T-cell (primary cell): ENCODE measurements at regions not wholly inside any gene's neighbourhood (a gene's known extent, or its start where the extent isn't known, plus 50 kb on each side); places are given as distances from the start of the nearest gene placed in this dataset.

Experiments used
- ATAC-seq, 4 experiments: fragments of 200-7000 bp in 3 of 4; fragments of 150-1000 bp in 1 of 4; cut with Tn5 transposase; replicated peaks in 1 of 4; 1 replicate in 3 of 4; 2 replicates in 1 of 4; pipeline ENCODE4 v1.10.0; 2021; ENCODE audit warnings: moderate library complexity in 3 of 4, mild to moderate bottlenecking in 2 of 4, moderate number of reproducible peaks in 1 of 4
- CTCF ChIA-PET, 2 donors: fragments of 300-600 bp; sonication (Branson Sonifier 250); formaldehyde crosslinking; loops; one replicate each; lab custom pipeline; 2022; ENCODE audit warnings: antibody characterized with exemption in 2 of 2; lab: Charles Lee
- POLR2A ChIA-PET, 2 donors: fragments of 300-600 bp; sonication (Branson Sonifier 250); formaldehyde crosslinking; loops; one replicate each; lab custom pipeline; 2022; ENCODE audit warnings: antibody characterized with exemption in 2 of 2; lab: Charles Lee
- DNase-seq, 35 experiments: peaks; one replicate each; pipeline versions ENCODE4 v3.0.0 to v3.0.0-alpha.2; 2013 to 2023
- H3K27ac ChIP-seq: one replicate; pipeline ENCODE4 v1.5.1; 2013; ENCODE audit warnings: low read length
- H3K27me3 ChIP-seq, 2 experiments: replicated peaks in 1 of 2; 1 replicate in 1 of 2; 2 replicates in 1 of 2; pipeline versions ENCODE4 v1.6.1 to v1.7.0; 2013; ENCODE audit warnings: low read length in 1 of 2, mixed read lengths in 1 of 2; ENCODE audit not compliant: control insufficient read depth in 2 of 2, insufficient read depth in 2 of 2; ENCODE audit errors: extremely low read depth in 1 of 2
- H3K36me3 ChIP-seq, 2 donors: 1 replicate in 1 of 2; 2 replicates in 1 of 2; pipeline versions ENCODE4 v1.6.1 to v1.7.0; 2013; ENCODE audit warnings: low read length in 1 of 2; ENCODE audit not compliant: control insufficient read depth in 2 of 2, insufficient read depth in 1 of 2; ENCODE audit errors: extremely low read depth in 1 of 2
- H3K4me1 ChIP-seq, 2 experiments: 1 replicate in 1 of 2; 2 replicates in 1 of 2; pipeline versions ENCODE4 v1.6.1 to v1.7.0; 2013; ENCODE audit warnings: low read length in 2 of 2, mixed read lengths in 1 of 2; ENCODE audit not compliant: insufficient read depth in 2 of 2, control insufficient read depth in 1 of 2; ENCODE audit errors: extremely low read depth in 1 of 2
- H3K4me3 ChIP-seq, 2 donors: 1 replicate in 1 of 2; 2 replicates in 1 of 2; pipeline versions ENCODE4 v1.5.1 to v1.7.0; 2013; ENCODE audit warnings: mild to moderate bottlenecking in 2 of 2, low read length in 1 of 2, moderate library complexity in 1 of 2; ENCODE audit not compliant: control insufficient read depth in 1 of 2; ENCODE audit errors: extremely low read depth in 1 of 2
- H3K9me3 ChIP-seq: 2 replicates; pipeline ENCODE4 v1.7.0; 2013
- H3K27ac Mint-ChIP-seq, 2 donors: one replicate each; pipeline ENCODE4 v1.8.0; 2020 to 2021; ENCODE audit warnings: mild to moderate bottlenecking in 2 of 2, mixed read lengths in 2 of 2
- H3K27me3 Mint-ChIP-seq, 2 donors: one replicate each; pipeline ENCODE4 v1.8.0; 2021 to 2022; ENCODE audit warnings: mixed read lengths in 2 of 2
- H3K36me3 Mint-ChIP-seq: one replicate; pipeline ENCODE4 v1.8.0; 2021; ENCODE audit warnings: mixed read lengths
- H3K4me1 Mint-ChIP-seq, 3 donors: one replicate each; pipeline ENCODE4 v1.8.0; 2020 to 2022; ENCODE audit warnings: mixed read lengths in 3 of 3, mild to moderate bottlenecking in 1 of 3
- H3K4me3 Mint-ChIP-seq, 3 donors: one replicate each; pipeline ENCODE4 v1.8.0; 2020 to 2022; ENCODE audit warnings: mild to moderate bottlenecking in 3 of 3, mixed read lengths in 3 of 3, moderate library complexity in 3 of 3
- H3K9me3 Mint-ChIP-seq, 3 donors: one replicate each; pipeline ENCODE4 v1.8.0; 2020 to 2022; ENCODE audit warnings: mixed read lengths in 3 of 3
- WGBS: methylation state at CpG from one replicate; pipeline ENCODE4 v1.1.5; 2013; ENCODE audit warnings: missing lambda C conversion rate; ENCODE audit not compliant: insufficient coverage; 5-methylcytosine and 5-hydroxymethylcytosine counted together

- no peaks in the 10 kb centered on the region for H3K9me3 ChIP-seq
- H3K27me3 ChIP-seq: no peaks in the 10 kb centered on the region
- WGBS: 83% methylated on average over 1 of the region's 1 CpG
- DNase-seq: no peak
- H3K27me3 Mint-ChIP-seq: peaks cover 3 to 15% of the 10 kb centered on the region in 2 donors
- H3K9me3 Mint-ChIP-seq: peaks cover 0 to 3% (median 0%) of the 10 kb centered on the region in 3 donors
- ChIA-PET CTCF (interaction anchor here in 1 of 2 donors (0.7 kb wide), 1 partner anchor 10 kb away, joined by 12 read pairs; no protein-coding TSS in a partner anchor), POLR2A (interaction anchor here in 1 of 2 donors (0.6 kb wide), 1 partner anchor 67 kb away, joined by 5 read pairs; no protein-coding TSS in a partner anchor)
- no peak overlapping the region for H3K27ac Mint-ChIP-seq
- H3K4me3 Mint-ChIP-seq: no peak overlapping the region
- peaks cover 3% of the 10 kb centered on the region for H3K36me3 Mint-ChIP-seq
- ATAC-seq: no peak
- no peaks in the 10 kb centered on the region for H3K36me3 ChIP-seq
- H3K4me3 ChIP-seq: no peak overlapping the region
- H3K4me1 ChIP-seq: no peaks in the 10 kb centered on the region
- no peaks in the 10 kb centered on the region for H3K4me1 Mint-ChIP-seq
- no peak overlapping the region for H3K27ac ChIP-seq
These were observed 130.7 kb upstream of the ARID2 start for GRCh38 chr12:45598761-45599160.

DNA sequence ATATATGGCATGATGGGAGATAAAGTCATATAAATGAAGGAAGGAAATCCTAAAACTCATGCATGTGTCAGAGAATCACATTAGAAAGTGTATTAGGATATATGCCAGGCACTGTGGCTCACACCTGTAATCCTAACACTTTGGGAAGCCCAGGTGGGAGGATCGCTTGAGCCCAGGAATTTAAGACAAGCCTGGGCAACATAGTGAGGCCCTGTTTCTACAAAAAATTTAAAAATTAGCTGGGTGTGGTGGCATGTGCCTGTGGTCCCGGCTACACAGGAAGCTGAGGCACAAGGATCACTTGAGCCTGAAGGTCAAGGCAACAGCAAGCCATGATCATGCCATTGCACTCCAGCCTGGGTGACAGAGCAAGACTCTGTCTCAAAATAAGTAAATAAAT, 130.3 kb upstream of the ARID2 start:
- no peak overlapping the region for H3K4me3 ChIP-seq
- no peak for DNase-seq
- Mint-ChIP-seq H3K27ac (no peak overlapping the region), H3K4me3 (no peak overlapping the region), H3K4me1 (no peaks in the 10 kb centered on the region), H3K27me3 (peaks cover 3 to 15% of the 10 kb centered on the region in 2 donors), H3K9me3 (peaks cover 0 to 3% (median 0%) of the 10 kb centered on the region in 3 donors), H3K36me3 (peaks cover 3% of the 10 kb centered on the region)
- no peaks in the 10 kb centered on the region for H3K4me1 ChIP-seq
- no peak for ATAC-seq
- H3K9me3 ChIP-seq: no peaks in the 10 kb centered on the region
- POLR2A ChIA-PET: interaction anchor here in 1 of 2 donors (0.6 kb wide), 1 partner anchor 66 kb away, joined by 5 read pairs; no protein-coding TSS in a partner anchor
- H3K27me3 ChIP-seq: no peaks in the 10 kb centered on the region
- WGBS: 57% methylated on average over 1 of the region's 2 CpGs
- CTCF ChIA-PET: interaction anchor here in 1 of 2 donors (0.7 kb wide), 1 partner anchor 9 kb away, joined by 12 read pairs; no protein-coding TSS in a partner anchor
- no peaks in the 10 kb centered on the region for H3K36me3 ChIP-seq
- H3K27ac ChIP-seq: no peak overlapping the region

DNA sequence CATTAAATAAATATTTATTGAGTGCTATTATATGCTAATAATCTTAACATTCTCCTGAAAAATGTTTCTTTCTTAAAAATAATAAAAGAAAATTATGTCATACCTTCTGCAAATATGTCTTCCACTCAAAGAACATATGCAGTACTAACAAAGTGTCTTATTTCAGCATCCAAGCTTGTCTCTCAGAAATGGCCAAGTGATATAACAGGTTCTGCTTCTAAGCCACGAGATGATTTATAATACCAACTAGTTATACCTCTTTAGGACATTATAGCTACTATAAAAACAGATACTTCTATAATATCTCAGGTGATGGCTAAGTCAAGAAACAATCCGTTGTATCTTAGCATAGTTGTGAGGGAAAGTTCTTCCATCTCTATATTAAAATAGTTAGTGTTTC, 128.1 kb upstream of the ARID2 start:
- H3K9me3 ChIP-seq: no peaks in the 10 kb centered on the region
- WGBS: no CpG with 5 or more reads among the region's 2 CpGs
- Mint-ChIP-seq H3K27me3 (peaks cover 7 to 16% of the 10 kb centered on the region in 2 donors), H3K4me3 (no peak overlapping the region), H3K27ac (no peak overlapping the region), H3K9me3 (peaks cover 5 to 14% (median 8%) of the 10 kb centered on the region in 3 donors), H3K4me1 (no peaks in the 10 kb centered on the region), H3K36me3 (peaks cover 5% of the 10 kb centered on the region)
- no peaks in the 10 kb centered on the region for H3K36me3 ChIP-seq
- no peaks in the 10 kb centered on the region for H3K4me1 ChIP-seq
- no peak overlapping the region for H3K4me3 ChIP-seq
- no peaks in the 10 kb centered on the region for H3K27me3 ChIP-seq
- H3K27ac ChIP-seq: no peak overlapping the region
- ChIA-PET POLR2A (no interaction called here), CTCF (no interaction called here)
- ATAC-seq: no peak
- no peak for DNase-seq

GRCh38 chr12:45601888-45602287, 127.6 kb upstream of the ARID2 start:
- Mint-ChIP-seq H3K4me3 (no peak overlapping the region), H3K27ac (no peak overlapping the region), H3K27me3 (peaks cover 7 to 11% of the 10 kb centered on the region in 2 donors), H3K4me1 (no peaks in the 10 kb centered on the region), H3K9me3 (peaks cover 5 to 14% (median 8%) of the 10 kb centered on the region in 3 donors), H3K36me3 (peaks cover 5% of the 10 kb centered on the region)
- no peak for DNase-seq
- Histone ChIP-seq H3K4me1 (no peaks in the 10 kb centered on the region), H3K27ac (no peak overlapping the region), H3K9me3 (no peaks in the 10 kb centered on the region), H3K4me3 (no peak overlapping the region), H3K36me3 (no peaks in the 10 kb centered on the region), H3K27me3 (no peaks in the 10 kb centered on the region)
- ChIA-PET POLR2A (no interaction called here), CTCF (no interaction called here)
- WGBS: no CpG with 5 or more reads among the region's 4 CpGs
- no peak for ATAC-seq

DNA sequence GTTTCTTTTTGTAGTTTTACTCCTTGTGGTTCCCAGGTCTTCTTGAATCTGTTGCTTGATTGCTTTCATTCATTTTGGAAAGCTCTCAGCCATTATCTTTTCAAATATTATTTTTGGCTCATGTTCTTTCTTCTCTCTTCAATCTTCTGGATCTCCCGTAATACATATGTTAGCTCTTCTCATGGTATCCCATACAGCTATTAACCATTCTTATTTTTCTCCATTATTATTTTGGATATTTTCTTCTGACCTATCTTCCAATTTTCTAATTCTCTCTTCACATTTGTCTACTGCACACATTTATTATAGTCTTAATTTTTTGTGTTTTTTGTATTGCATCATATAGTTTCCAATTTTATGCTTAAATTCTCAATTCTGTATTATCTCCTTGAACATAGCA, 123.9 kb upstream of the ARID2 start:
- H3K9me3 ChIP-seq: no peaks in the 10 kb centered on the region
- H3K4me1 Mint-ChIP-seq: no peaks in the 10 kb centered on the region
- no peak overlapping the region for H3K27ac Mint-ChIP-seq
- no peak overlapping the region for H3K4me3 ChIP-seq
- H3K36me3 Mint-ChIP-seq: peaks cover 5% of the 10 kb centered on the region
- no peaks in the 10 kb centered on the region for H3K4me1 ChIP-seq
- no CpG with 5 or more reads among the region's 1 CpG for WGBS
- H3K27ac ChIP-seq: no peak overlapping the region
- CTCF ChIA-PET: no interaction called here
- H3K9me3 Mint-ChIP-seq: peaks cover 5 to 14% (median 8%) of the 10 kb centered on the region in 3 donors
- H3K4me3 Mint-ChIP-seq: no peak overlapping the region
- H3K36me3 ChIP-seq: no peaks in the 10 kb centered on the region
- H3K27me3 ChIP-seq: peaks cover 0 to 2% of the 10 kb centered on the region in 2 experiments
- H3K27me3 Mint-ChIP-seq: peaks cover 6 to 13% of the 10 kb centered on the region in 2 donors
- POLR2A ChIA-PET: no interaction called here
- ATAC-seq (no peak), DNase-seq (no peak)

GRCh38 chr12:45611061-45611460, 118.4 kb upstream of the ARID2 start:
- H3K27me3 Mint-ChIP-seq: peaks cover 0 to 6% of the 10 kb centered on the region in 2 donors
- peaks cover 0 to 2% (median 0%) of the 10 kb centered on the region in 3 donors for H3K9me3 Mint-ChIP-seq
- CTCF ChIA-PET: no interaction called here
- Histone ChIP-seq H3K27ac (no peak overlapping the region), H3K9me3 (no peaks in the 10 kb centered on the region), H3K27me3 (peaks cover 0 to 5% of the 10 kb centered on the region in 2 experiments), H3K36me3 (no peaks in the 10 kb centered on the region), H3K4me3 (no peak overlapping the region), H3K4me1 (no peaks in the 10 kb centered on the region)
- H3K27ac Mint-ChIP-seq: no peak overlapping the region
- ATAC-seq (no peak), DNase-seq (no peak)
- no peaks in the 10 kb centered on the region for H3K36me3 Mint-ChIP-seq
- no peak overlapping the region for H3K4me3 Mint-ChIP-seq
- 42% methylated on average over 17 of the region's 20 CpGs for WGBS
- POLR2A ChIA-PET: no interaction called here
- H3K4me1 Mint-ChIP-seq: peaks cover 0 to 5% (median 3%) of the 10 kb centered on the region in 3 donors
